Astrocyte (in vitro differentiated cells and primary cell): ENCODE measurements at regions not wholly inside any gene's neighbourhood (a gene's known extent, or its start where the extent isn't known, plus 50 kb on each side); places are given as distances from the start of the nearest gene placed in this dataset.

ENCODE experiments used
- DNase-seq: peaks from one replicate; pipeline ENCODE4 v3.0.0-alpha.2; 2010; ENCODE audit warnings: low read depth
- FAIRE-seq: peaks from 2 replicates; lab custom pipeline; 2011; peaks lifted over from hg19 to GRCh38; lab: Jason Lieb, UNC
- H2AFZ ChIP-seq: 2 replicates; pipeline ENCODE4 v1.6.0; 2012; ENCODE audit warnings: low read depth, low read length, inconsistent platforms
- H3K27ac ChIP-seq: 2 replicates; pipeline ENCODE4 v1.5.1; 2011; ENCODE audit warnings: low read depth, low read length, inconsistent platforms
- H3K27me3 ChIP-seq: 2 replicates; pipeline ENCODE4 v1.6.0; 2011; ENCODE audit warnings: low read length, inconsistent platforms; ENCODE audit not compliant: insufficient read depth
- H3K36me3 ChIP-seq: 2 replicates; pipeline ENCODE4 v1.5.1; 2011; ENCODE audit warnings: low read length, inconsistent platforms; ENCODE audit not compliant: insufficient read depth
- H3K4me1 ChIP-seq: 2 replicates; pipeline ENCODE4 v1.5.1; 2011; ENCODE audit warnings: low read length, inconsistent platforms; ENCODE audit not compliant: insufficient read depth
- H3K4me2 ChIP-seq: 2 replicates; pipeline ENCODE4 v1.6.0; 2012; ENCODE audit warnings: low read length, inconsistent platforms
- H3K4me3 ChIP-seq: 2 replicates; pipeline ENCODE4 v1.5.1; 2011; ENCODE audit warnings: low read depth, mild to moderate bottlenecking, low read length, inconsistent platforms; ENCODE audit not compliant: insufficient read depth
- H3K79me2 ChIP-seq: 2 replicates; pipeline ENCODE4 v1.6.0; 2012; ENCODE audit warnings: mild to moderate bottlenecking, low read length, inconsistent platforms; ENCODE audit not compliant: insufficient read depth
- H3K9ac ChIP-seq: 2 replicates; pipeline ENCODE4 v1.6.0; 2012; ENCODE audit warnings: mild to moderate bottlenecking, low read length, inconsistent platforms
- H3K9me3 ChIP-seq: 2 replicates; pipeline ENCODE4 v1.5.1; 2012; ENCODE audit warnings: low read depth, mild to moderate bottlenecking, low read length, inconsistent platforms; ENCODE audit not compliant: insufficient read depth
- H4K20me1 ChIP-seq: 2 replicates; pipeline ENCODE4 v1.6.0; 2012; ENCODE audit warnings: low read length, inconsistent platforms; ENCODE audit not compliant: insufficient read depth
- H3K27ac Mint-ChIP-seq: one replicate; pipeline ENCODE4 v1.8.0; 2021; ENCODE audit warnings: mild to moderate bottlenecking, mixed read lengths; ENCODE audit not compliant: unreplicated experiment
- H3K27me3 Mint-ChIP-seq: one replicate; pipeline ENCODE4 v1.8.0; 2021; ENCODE audit warnings: low read depth, mixed read lengths; ENCODE audit not compliant: unreplicated experiment
- H3K36me3 Mint-ChIP-seq: one replicate; pipeline ENCODE4 v1.8.0; 2021; ENCODE audit warnings: low read depth, mixed read lengths; ENCODE audit not compliant: unreplicated experiment
- H3K4me1 Mint-ChIP-seq: one replicate; pipeline ENCODE4 v1.8.0; 2021; ENCODE audit warnings: low read depth, mixed read lengths; ENCODE audit not compliant: unreplicated experiment
- H3K4me3 Mint-ChIP-seq: one replicate; pipeline ENCODE4 v1.8.0; 2021; ENCODE audit warnings: mild to moderate bottlenecking, moderate library complexity, mixed read lengths; ENCODE audit not compliant: unreplicated experiment
- H3K9me3 Mint-ChIP-seq: one replicate; pipeline ENCODE4 v1.8.0; 2021; ENCODE audit warnings: mild to moderate bottlenecking, mixed read lengths; ENCODE audit not compliant: unreplicated experiment
- EZH2 ChIP-seq: IDR thresholded peaks from 2 replicates; pipeline ENCODE4 v1.6.1; 2012; ENCODE audit warnings: mild to moderate bottlenecking, low read length, inconsistent platforms; ENCODE audit not compliant: insufficient read depth
- TF ChIP-seq, protein P1 (sequence below): IDR thresholded peaks from 2 replicates; pipeline ENCODE4 v1.5.1; 2011; ENCODE audit warnings: low read depth, mild to moderate bottlenecking, inconsistent platforms, low read length, moderate library complexity; ENCODE audit not compliant: insufficient read depth

DNA sequence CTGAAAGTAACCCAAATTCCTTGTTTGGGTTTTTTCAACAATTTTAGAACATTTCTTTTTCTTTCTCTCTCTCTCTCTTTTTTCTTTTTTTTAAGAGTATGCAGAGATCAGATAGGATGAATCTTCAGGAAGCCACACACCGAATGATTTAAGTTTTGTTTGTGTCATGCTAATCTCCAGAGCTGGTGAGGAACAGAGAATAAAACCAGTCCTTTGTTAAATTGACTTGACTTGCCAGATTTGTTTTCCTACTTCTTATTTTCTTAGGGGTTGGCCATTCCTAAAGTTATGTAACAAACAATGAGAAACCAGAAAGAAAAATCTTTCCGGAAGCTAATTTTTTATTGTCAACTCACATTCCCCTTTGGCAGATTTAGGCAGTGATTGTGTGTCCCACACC is 1669.3 kb upstream of the CDH6 start:
- DNase-seq (no peak), FAIRE-seq (no peak)
- Histone ChIP-seq H3K27me3 (no peaks in the 10 kb centered on the region), H3K4me3 (no peak overlapping the region), H3K27ac (no peak overlapping the region), H3K4me2 (no peak overlapping the region), H3K9me3 (no peaks in the 10 kb centered on the region), H3K9ac (no peak overlapping the region), H2AFZ (no peak overlapping the region), H3K36me3 (no peaks in the 10 kb centered on the region), H3K4me1 (no peaks in the 10 kb centered on the region), H4K20me1 (no peaks in the 10 kb centered on the region), H3K79me2 (no peaks in the 10 kb centered on the region)
- TF ChIP-seq, protein P1, sequence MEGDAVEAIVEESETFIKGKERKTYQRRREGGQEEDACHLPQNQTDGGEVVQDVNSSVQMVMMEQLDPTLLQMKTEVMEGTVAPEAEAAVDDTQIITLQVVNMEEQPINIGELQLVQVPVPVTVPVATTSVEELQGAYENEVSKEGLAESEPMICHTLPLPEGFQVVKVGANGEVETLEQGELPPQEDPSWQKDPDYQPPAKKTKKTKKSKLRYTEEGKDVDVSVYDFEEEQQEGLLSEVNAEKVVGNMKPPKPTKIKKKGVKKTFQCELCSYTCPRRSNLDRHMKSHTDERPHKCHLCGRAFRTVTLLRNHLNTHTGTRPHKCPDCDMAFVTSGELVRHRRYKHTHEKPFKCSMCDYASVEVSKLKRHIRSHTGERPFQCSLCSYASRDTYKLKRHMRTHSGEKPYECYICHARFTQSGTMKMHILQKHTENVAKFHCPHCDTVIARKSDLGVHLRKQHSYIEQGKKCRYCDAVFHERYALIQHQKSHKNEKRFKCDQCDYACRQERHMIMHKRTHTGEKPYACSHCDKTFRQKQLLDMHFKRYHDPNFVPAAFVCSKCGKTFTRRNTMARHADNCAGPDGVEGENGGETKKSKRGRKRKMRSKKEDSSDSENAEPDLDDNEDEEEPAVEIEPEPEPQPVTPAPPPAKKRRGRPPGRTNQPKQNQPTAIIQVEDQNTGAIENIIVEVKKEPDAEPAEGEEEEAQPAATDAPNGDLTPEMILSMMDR: no peak
- no peaks in the 10 kb centered on the region for H3K27me3 Mint-ChIP-seq
- H3K4me1 Mint-ChIP-seq: no peaks in the 10 kb centered on the region
- H3K27ac Mint-ChIP-seq: no peak overlapping the region
- H3K9me3 Mint-ChIP-seq: no peaks in the 10 kb centered on the region
- H3K4me3 Mint-ChIP-seq: no peak overlapping the region
- no peaks in the 10 kb centered on the region for H3K36me3 Mint-ChIP-seq

DNA sequence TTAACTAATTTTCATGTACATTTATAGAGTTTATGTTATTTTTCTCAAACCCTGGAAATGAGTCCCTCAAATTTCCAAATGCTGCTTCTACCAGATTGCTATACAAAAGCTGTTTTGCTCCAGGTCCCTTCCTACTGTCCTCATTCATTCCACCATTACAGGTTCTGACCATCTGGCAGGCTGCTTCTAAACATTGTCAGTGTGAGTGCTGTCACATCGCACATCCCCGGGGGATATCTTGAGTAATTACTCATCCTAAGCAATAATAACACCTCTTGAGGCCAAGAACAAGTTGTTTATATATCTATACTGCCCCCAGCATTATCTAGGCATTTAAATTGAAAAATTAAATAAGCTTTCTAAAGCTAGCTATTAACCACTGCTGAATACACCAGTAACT is 1675.3 kb upstream of the CDH6 start:
- Mint-ChIP-seq H3K9me3 (no peaks in the 10 kb centered on the region), H3K4me1 (no peaks in the 10 kb centered on the region), H3K27ac (no peak overlapping the region), H3K27me3 (no peaks in the 10 kb centered on the region), H3K4me3 (no peak overlapping the region), H3K36me3 (no peaks in the 10 kb centered on the region)
- Histone ChIP-seq H2AFZ (no peak overlapping the region), H3K9ac (no peak overlapping the region), H3K4me1 (no peaks in the 10 kb centered on the region), H4K20me1 (no peaks in the 10 kb centered on the region), H3K4me3 (no peak overlapping the region), H3K27me3 (no peaks in the 10 kb centered on the region), H3K9me3 (peaks cover 4% of the 10 kb centered on the region), H3K27ac (no peak overlapping the region), H3K36me3 (no peaks in the 10 kb centered on the region), H3K4me2 (no peak overlapping the region), H3K79me2 (no peaks in the 10 kb centered on the region)
- DNase-seq: no peak
- FAIRE-seq: no peak
- TF ChIP-seq EZH2: no peak
- TF ChIP-seq, protein P1: no peak

DNA sequence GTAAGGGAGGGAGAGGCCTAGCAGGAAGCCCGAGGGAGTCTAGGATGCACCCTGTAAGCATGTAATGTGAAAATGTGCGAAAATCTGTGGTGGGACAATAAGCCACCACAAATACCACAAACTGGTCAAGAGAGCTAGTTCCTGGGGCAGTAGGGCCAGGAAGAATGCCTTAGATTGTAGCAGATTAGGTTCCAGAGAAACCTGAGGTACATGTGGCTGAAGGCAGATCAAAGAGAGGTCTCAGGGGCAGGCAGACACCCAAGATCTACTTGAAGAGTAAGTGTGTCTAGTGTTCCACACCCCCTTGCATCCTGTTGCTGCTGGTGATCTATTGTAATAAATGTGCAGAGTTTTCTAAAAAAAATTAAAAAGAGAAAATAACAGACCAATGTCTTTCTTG is 1677.3 kb upstream of the CDH6 start:
- Histone ChIP-seq H3K27ac (no peak overlapping the region), H3K79me2 (no peaks in the 10 kb centered on the region), H3K36me3 (no peaks in the 10 kb centered on the region), H3K4me1 (no peaks in the 10 kb centered on the region), H4K20me1 (no peaks in the 10 kb centered on the region), H3K9me3 (peaks cover 4% of the 10 kb centered on the region), H3K4me3 (no peak overlapping the region), H3K9ac (no peak overlapping the region), H2AFZ (no peak overlapping the region), H3K27me3 (no peaks in the 10 kb centered on the region), H3K4me2 (no peak overlapping the region)
- no peaks in the 10 kb centered on the region for H3K9me3 Mint-ChIP-seq
- H3K36me3 Mint-ChIP-seq: no peaks in the 10 kb centered on the region
- TF ChIP-seq EZH2: no peak
- TF ChIP-seq, protein P1: no peak
- H3K27me3 Mint-ChIP-seq: no peaks in the 10 kb centered on the region
- no peak overlapping the region for H3K27ac Mint-ChIP-seq
- H3K4me1 Mint-ChIP-seq: no peaks in the 10 kb centered on the region
- H3K4me3 Mint-ChIP-seq: no peak overlapping the region
- DNase-seq (no peak), FAIRE-seq (no peak)
